BLaER1 treated with 17β-estradiol and CSF1 and Interleukin-3, amounts not matched to agents 10 nM and 100 nM (cell line): ENCODE measurements at regions not wholly inside any gene's neighbourhood (a gene's known extent, or its start where the extent isn't known, plus 50 kb on each side); places are given as distances from the start of the nearest gene placed in this dataset.
A peak's percentile ranks its signal among the peaks of the same experiment; 100 is the strongest.

Source experiments
- H3K27ac ChIP-seq, 11 experiments: shearing (Covaris generic); formaldehyde crosslinking; 2 replicates each; pipeline ENCODE4 v1.8.1; 2022
- H3K27me3 ChIP-seq, 11 experiments: shearing (Covaris generic); formaldehyde crosslinking; 2 replicates each; pipeline ENCODE4 v1.8.1; 2022
- H3K36me3 ChIP-seq, 11 experiments: shearing (Covaris generic); formaldehyde crosslinking; 2 replicates each; pipeline ENCODE4 v1.8.1; 2022
- H3K4me1 ChIP-seq, 10 experiments: shearing (Covaris generic); formaldehyde crosslinking; 2 replicates each; pipeline ENCODE4 v1.8.1; 2022
- H3K4me2 ChIP-seq, 11 experiments: shearing (Covaris generic); formaldehyde crosslinking; 2 replicates each; pipeline ENCODE4 v1.8.1; 2022
- H3K4me3 ChIP-seq, 10 experiments: shearing (Covaris generic); formaldehyde crosslinking; 2 replicates each; pipeline ENCODE4 v1.8.1; 2022
- H3K9ac ChIP-seq, 11 experiments: shearing (Covaris generic); formaldehyde crosslinking; 2 replicates each; pipeline ENCODE4 v1.8.1; 2022
- H3K9me3 ChIP-seq, 11 experiments: shearing (Covaris generic); formaldehyde crosslinking; replicated peaks in 1 of 11; 2 replicates each; pipeline ENCODE4 v1.8.1; 2022
- H4K20me1 ChIP-seq, 11 experiments: shearing (Covaris generic); formaldehyde crosslinking; 2 replicates each; pipeline ENCODE4 v1.8.1; 2022
- Cebpa-rat ChIP-seq, 11 experiments: shearing (Covaris generic); IDR thresholded peaks; 2 replicates each; pipeline ENCODE4 v1.8.1; 2022

GRCh38 chr13:52933547-52934210 is 85.2 kb upstream of the PCDH8 start:
- H3K27ac ChIP-seq = no peak overlapping the region
- no peak for TF ChIP-seq Cebpa-rat (IDR thresholded peaks at IDR 0.05)

GRCh38 chr13:52933099-52933498 is 84.7 kb upstream of the PCDH8 start:
- H3K9ac ChIP-seq = no peak overlapping the region
- peaks cover 0 to 10% (median 0%) of the 10 kb centered on the region in 10 experiments; a peak in 1 of 20 replicates for H3K4me1 ChIP-seq
- no peaks in the 10 kb centered on the region for H4K20me1 ChIP-seq
- no peak for TF ChIP-seq Cebpa-rat (IDR thresholded peaks at IDR 0.05)
- H3K4me3 ChIP-seq = no peak overlapping the region
- no peak overlapping the region for H3K4me2 ChIP-seq
- no peak overlapping the region for H3K27ac ChIP-seq
- H3K9me3 ChIP-seq = no peaks in the 10 kb centered on the region
- H3K27me3 ChIP-seq = no peaks in the 10 kb centered on the region
- H3K36me3 ChIP-seq = no peaks in the 10 kb centered on the region

More at GRCh38 chr13:52933547-52934210, 85.2 kb upstream of the PCDH8 start:
- Histone ChIP-seq H3K9ac (no peak overlapping the region), H3K4me1 (peaks cover 0 to 10% (median 0%) of the 10 kb centered on the region in 10 experiments; a peak in 1 of 20 replicates), H4K20me1 (no peaks in the 10 kb centered on the region), H3K36me3 (no peaks in the 10 kb centered on the region), H3K9me3 (no peaks in the 10 kb centered on the region), H3K4me2 (no peak overlapping the region), H3K27me3 (no peaks in the 10 kb centered on the region), H3K4me3 (no peak overlapping the region)

GRCh38 chr13:52932649-52933048 is 84.2 kb upstream of the PCDH8 start:
- TF ChIP-seq Cebpa-rat (IDR thresholded peaks at IDR 0.05) = no peak

DNA sequence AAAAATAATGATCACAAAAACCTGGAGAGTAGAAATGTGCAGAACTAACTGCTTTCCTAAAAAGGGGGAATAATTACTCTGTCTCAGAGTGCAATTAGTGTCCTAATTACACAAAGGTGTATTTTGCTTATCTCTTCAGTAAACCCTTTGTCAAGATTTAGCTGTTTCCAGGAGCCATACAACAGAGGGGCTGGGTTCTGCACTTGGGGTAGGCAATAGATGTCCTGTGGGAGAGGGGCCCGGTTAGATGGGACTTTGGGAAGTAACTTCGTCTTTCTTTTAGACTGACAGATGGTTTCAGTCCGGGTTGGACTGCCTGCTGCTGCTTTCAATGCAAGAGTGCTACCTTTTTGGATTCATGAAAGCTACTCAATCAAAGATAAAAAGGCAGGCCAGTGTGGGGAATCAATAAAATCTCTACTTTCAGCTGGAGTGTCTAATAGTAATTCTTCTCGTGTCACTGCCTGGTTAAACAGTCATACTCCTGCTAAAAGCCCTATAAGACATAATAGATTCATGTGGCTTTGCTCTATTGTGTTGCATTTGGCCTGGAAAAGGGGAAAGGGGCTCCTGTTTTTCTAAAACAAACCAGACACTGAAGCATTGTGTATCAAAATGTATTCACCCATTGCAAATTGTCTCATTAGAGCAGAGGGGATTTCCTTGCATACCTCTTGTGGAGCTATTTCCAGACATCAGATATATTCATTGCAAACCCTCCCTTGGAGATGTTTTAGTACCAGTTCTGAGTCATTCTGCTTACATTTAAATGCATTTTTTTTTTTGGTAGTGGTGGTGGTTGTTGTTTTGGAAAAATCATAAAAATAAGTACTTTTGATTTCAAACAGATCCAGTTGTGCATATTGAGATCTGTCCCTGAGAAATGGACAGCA is 83.3 kb upstream of the PCDH8 start:
- Histone ChIP-seq H3K4me2 (no peak overlapping the region), H3K36me3 (no peaks in the 10 kb centered on the region), H3K27me3 (no peaks in the 10 kb centered on the region), H3K27ac (no peak overlapping the region), H4K20me1 (no peaks in the 10 kb centered on the region), H3K9me3 (no peaks in the 10 kb centered on the region), H3K4me1 (peaks cover 0 to 15% (median 0%) of the 10 kb centered on the region in 10 experiments; a peak in 2 of 20 replicates), H3K4me3 (no peak overlapping the region), H3K9ac (no peak overlapping the region)
- no peak for TF ChIP-seq Cebpa-rat (IDR thresholded peaks at IDR 0.05)

More at GRCh38 chr13:52932649-52933048, 84.2 kb upstream of the PCDH8 start:
- H4K20me1 ChIP-seq = no peaks in the 10 kb centered on the region
- no peak overlapping the region for H3K4me3 ChIP-seq
- H3K9ac ChIP-seq = no peak overlapping the region
- H3K4me2 ChIP-seq = no peak overlapping the region
- H3K27ac ChIP-seq = no peak overlapping the region
- H3K4me1 ChIP-seq = peaks cover 0 to 10% (median 0%) of the 10 kb centered on the region in 10 experiments; a peak in 1 of 20 replicates
- H3K27me3 ChIP-seq = no peaks in the 10 kb centered on the region
- H3K9me3 ChIP-seq = no peaks in the 10 kb centered on the region
- H3K36me3 ChIP-seq = no peaks in the 10 kb centered on the region

- Histone ChIP-seq H3K27me3 (no peaks in the 10 kb centered on the region), H4K20me1 (no peaks in the 10 kb centered on the region), H3K4me3 (no peak overlapping the region), H3K9ac (no peak overlapping the region), H3K36me3 (no peaks in the 10 kb centered on the region), H3K9me3 (no peaks in the 10 kb centered on the region), H3K27ac (no peak overlapping the region), H3K4me1 (peaks cover 0 to 21% (median 0%) of the 10 kb centered on the region in 10 experiments; a peak in 7 of 20 replicates), H3K4me2 (no peak overlapping the region)
- no peak for TF ChIP-seq Cebpa-rat (IDR thresholded peaks at IDR 0.05)
Observed at GRCh38 chr13:52931131-52931530, 82.7 kb upstream of the PCDH8 start.

- TF ChIP-seq Cebpa-rat (IDR thresholded peaks at IDR 0.05) = no peak
- Histone ChIP-seq H3K27me3 (no peaks in the 10 kb centered on the region), H3K4me2 (no peak overlapping the region), H3K36me3 (no peaks in the 10 kb centered on the region), H3K4me1 (peaks cover 0 to 34% (median 0%) of the 10 kb centered on the region in 10 experiments; a peak in 7 of 20 replicates), H3K9ac (no peak overlapping the region), H3K27ac (no peak overlapping the region), H3K9me3 (no peaks in the 10 kb centered on the region), H4K20me1 (no peaks in the 10 kb centered on the region), H3K4me3 (no peak overlapping the region)
Observed at GRCh38 chr13:52929846-52930245, 81.4 kb upstream of the PCDH8 start.

GRCh38 chr13:52926971-52927370 is 78.5 kb upstream of the PCDH8 start:
- Histone ChIP-seq H3K9me3 (no peaks in the 10 kb centered on the region), H3K4me2 (no peak overlapping the region), H3K27me3 (no peaks in the 10 kb centered on the region), H3K36me3 (no peaks in the 10 kb centered on the region), H4K20me1 (no peaks in the 10 kb centered on the region), H3K27ac (no peak overlapping the region), H3K4me3 (no peak overlapping the region), H3K4me1 (peaks cover 0 to 49% (median under 1%) of the 10 kb centered on the region in 10 experiments; a peak in 9 of 20 replicates), H3K9ac (no peak overlapping the region)
- TF ChIP-seq Cebpa-rat (IDR thresholded peaks at IDR 0.05) = no peak

GRCh38 chr13:52925775-52926285 is 77.4 kb upstream of the PCDH8 start:
- H3K9me3 ChIP-seq = no peaks in the 10 kb centered on the region
- H3K4me3 ChIP-seq = no peak overlapping the region
- H3K4me2 ChIP-seq = peak overlapping the region in 4 of 11 experiments; percentile 26 to 78 (median 60); a peak in 7 of 22 replicates
- no peak overlapping the region; a peak in 1 of 22 replicates for H3K9ac ChIP-seq
- H3K36me3 ChIP-seq = no peaks in the 10 kb centered on the region
- no peaks in the 10 kb centered on the region for H4K20me1 ChIP-seq
- H3K27ac ChIP-seq = peak overlapping the region in 1 of 11 experiments; percentile 15; a peak in 1 of 22 replicates
- no peaks in the 10 kb centered on the region for H3K27me3 ChIP-seq
- H3K4me1 ChIP-seq = peaks cover 0 to 58% (median 9%) of the 10 kb centered on the region in 10 experiments; a peak in 14 of 20 replicates
- TF ChIP-seq Cebpa-rat (IDR thresholded peaks at IDR 0.05) = peak in 6 of 11 experiments; percentile 30 to 68 (median 60); a peak in 5 of 22 replicates

GRCh38 chr13:52925251-52925650 is 76.8 kb upstream of the PCDH8 start:
- Histone ChIP-seq H3K4me3 (no peak overlapping the region), H3K4me1 (peaks cover 0 to 64% (median 9%) of the 10 kb centered on the region in 10 experiments; a peak in 14 of 20 replicates), H3K27ac (no peak overlapping the region), H3K9ac (no peak overlapping the region), H3K9me3 (no peaks in the 10 kb centered on the region), H3K27me3 (no peaks in the 10 kb centered on the region), H4K20me1 (no peaks in the 10 kb centered on the region), H3K4me2 (peak overlapping the region in 3 of 11 experiments; percentile 53 to 78 (median 67); a peak in 5 of 22 replicates), H3K36me3 (no peaks in the 10 kb centered on the region)
- TF ChIP-seq Cebpa-rat (IDR thresholded peaks at IDR 0.05) = no peak
